HFF-Myc (cell line): ENCODE measurements at regions not wholly inside any gene's neighbourhood (a gene's known extent, or its start where the extent isn't known, plus 50 kb on each side); places are given as distances from the start of the nearest gene placed in this dataset.
A peak's percentile ranks its signal among the peaks of the same experiment; 100 is the strongest.

Experiments
- DNase-seq: peaks from one replicate; pipeline ENCODE4 v3.0.0-alpha.2; 2011; ENCODE audit warnings: low read depth; ENCODE audit errors: extremely low read depth
- H3K4me3 ChIP-seq: replicated peaks from 2 replicates; pipeline ENCODE4 v1.5.1; 2011; ENCODE audit warnings: low read depth, mild to moderate bottlenecking, control low read depth, low read length
- TF ChIP-seq, protein P1 (sequence below): IDR thresholded peaks from 2 replicates; pipeline ENCODE4 v1.5.1; 2012; ENCODE audit warnings: mild to moderate bottlenecking, low read depth, low read length, control low read depth; ENCODE audit errors: missing control alignments

DNA sequence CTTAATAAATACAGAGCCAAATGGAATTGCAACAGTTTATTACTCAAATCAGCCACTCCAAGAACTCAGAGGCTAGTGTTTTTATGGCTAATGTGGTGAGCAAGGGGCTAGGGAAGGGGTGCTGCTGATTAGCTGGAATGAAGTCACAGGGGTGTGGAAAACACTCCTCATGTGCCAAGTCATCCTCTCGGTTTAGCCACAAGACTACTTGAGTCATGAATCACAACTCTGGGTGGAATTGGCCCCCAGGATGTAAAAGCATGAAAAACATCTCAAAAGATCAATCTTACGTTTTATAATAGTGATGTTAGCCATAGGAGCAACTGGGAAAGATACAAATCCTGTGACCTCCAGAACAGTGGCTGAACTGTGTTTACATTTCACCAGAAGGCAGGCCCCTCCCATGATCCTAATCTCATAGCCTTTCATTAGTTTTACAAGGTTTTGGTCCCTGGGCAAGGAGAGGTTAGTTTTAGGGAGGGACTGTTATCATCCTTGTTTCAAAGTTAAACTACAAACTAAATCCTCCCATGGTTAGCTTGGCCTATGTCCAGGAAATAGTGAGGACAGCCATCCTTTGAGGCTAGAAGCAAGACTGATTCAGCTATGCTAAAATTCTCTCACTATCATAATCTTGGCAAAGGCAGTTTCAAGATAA, 2020.1 kb upstream of the PCDH20 start:
- TF ChIP-seq, protein P1, sequence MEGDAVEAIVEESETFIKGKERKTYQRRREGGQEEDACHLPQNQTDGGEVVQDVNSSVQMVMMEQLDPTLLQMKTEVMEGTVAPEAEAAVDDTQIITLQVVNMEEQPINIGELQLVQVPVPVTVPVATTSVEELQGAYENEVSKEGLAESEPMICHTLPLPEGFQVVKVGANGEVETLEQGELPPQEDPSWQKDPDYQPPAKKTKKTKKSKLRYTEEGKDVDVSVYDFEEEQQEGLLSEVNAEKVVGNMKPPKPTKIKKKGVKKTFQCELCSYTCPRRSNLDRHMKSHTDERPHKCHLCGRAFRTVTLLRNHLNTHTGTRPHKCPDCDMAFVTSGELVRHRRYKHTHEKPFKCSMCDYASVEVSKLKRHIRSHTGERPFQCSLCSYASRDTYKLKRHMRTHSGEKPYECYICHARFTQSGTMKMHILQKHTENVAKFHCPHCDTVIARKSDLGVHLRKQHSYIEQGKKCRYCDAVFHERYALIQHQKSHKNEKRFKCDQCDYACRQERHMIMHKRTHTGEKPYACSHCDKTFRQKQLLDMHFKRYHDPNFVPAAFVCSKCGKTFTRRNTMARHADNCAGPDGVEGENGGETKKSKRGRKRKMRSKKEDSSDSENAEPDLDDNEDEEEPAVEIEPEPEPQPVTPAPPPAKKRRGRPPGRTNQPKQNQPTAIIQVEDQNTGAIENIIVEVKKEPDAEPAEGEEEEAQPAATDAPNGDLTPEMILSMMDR = no peak
- no peak overlapping the region for H3K4me3 ChIP-seq
- peak; percentile 65 for DNase-seq

DNA sequence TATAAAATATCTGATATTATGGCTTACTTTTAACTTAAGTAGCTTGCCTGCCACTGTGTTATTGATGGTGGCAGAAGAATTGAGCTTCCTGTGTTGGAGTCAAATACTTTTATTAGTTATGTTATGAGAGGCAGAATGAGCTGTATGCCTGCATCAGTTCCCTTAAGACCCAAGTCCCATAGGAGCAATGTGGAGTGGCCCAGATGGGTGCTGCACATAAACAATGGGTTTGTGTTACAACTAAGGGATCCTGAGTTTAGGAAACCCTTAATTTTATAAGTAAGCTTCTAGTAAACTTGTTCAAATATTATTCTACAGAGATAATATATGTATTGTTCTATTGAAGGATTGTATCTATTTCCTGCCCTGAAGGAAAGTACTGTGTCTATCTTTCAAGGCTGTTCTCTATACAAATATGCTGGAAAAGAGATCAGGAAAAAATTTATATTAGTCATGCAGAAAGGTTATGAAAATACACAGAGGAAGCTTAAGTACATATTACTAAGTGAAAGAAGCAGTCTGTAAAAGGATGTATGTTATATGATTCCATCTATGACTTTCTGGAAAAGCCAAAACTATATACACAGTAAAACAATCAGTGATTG, 2018.0 kb upstream of the PCDH20 start:
- TF ChIP-seq, protein P1 = no peak
- DNase-seq = no peak
- no peak overlapping the region for H3K4me3 ChIP-seq

DNA sequence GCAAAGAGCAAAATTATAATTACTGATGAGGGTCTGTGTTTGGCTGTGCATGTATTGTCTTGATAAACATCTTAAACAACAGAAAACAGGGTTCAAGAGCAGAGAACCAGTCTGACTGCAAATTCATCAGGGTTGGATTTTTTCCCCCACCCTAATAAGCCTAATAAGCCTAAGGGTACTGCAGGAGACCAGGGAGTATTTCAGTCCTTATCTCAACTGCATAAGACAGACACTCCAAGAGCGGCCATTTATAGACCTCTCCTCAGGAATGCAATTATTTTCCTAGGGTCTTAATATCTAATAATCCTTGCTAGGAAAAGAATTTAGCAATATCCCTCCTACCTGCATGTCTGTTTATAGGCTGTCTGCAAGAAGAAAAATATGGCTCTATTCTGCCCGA, 2011.5 kb upstream of the PCDH20 start:
- H3K4me3 ChIP-seq = no peak overlapping the region
- TF ChIP-seq, protein P1 = no peak
- no peak for DNase-seq

DNA sequence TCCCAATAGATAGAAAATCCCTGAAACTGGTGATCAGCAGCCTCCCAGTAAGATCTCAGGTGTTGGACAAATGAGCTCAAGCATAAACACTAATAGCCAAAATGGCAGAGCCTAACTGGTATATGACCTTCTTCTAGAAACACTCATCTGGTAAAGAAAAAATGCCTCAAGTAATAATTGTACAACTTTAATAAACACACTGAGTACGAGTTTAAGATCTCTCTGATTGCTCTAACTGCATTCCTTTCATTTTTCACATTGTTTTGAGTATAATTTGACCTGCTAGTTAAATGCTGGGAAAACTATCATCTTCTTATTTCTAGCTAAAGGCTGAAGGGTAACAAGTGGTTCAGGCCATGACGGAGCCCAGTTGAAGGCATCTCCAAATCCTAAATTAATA, 2009.5 kb upstream of the PCDH20 start:
- DNase-seq = no peak
- TF ChIP-seq, protein P1 = no peak
- no peak overlapping the region for H3K4me3 ChIP-seq

DNA sequence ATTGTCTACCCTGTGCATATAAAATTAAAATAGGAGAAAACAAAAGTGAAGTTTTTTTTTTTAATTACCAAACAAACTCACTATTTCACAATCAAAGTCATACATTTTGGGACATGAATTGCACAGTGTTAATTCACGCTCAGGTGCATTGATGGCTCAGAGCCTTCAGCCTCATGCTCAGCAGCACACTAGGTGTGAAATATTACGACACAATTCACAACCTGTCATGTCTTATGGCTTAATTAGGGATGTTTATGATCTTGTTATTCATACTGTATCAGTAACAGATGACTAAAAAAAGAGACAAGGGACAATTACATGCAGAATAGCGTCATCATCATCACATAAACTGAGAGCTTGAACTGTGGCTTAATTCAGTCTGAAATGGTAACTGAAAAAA, 2005.5 kb upstream of the PCDH20 start:
- DNase-seq = no peak
- TF ChIP-seq, protein P1 = no peak
- no peak overlapping the region for H3K4me3 ChIP-seq

DNA sequence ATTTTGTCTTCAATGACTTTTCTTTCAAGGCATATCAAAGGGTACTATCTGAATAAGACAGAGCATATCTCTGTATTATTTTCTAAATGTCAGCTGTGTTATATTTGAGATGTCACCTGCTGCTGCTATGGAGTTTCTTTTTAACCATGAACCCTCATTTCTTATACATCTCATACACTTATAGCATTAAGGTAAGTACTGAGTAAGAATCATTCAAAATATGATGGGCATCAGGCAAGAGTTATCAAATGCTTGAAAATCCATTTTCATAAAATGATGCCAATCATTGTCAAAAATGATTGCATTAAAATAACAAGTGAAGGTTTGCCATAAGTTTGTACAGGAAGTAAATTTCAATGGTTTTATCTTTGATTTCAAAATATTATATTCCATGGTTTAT, 2005.0 kb upstream of the PCDH20 start:
- TF ChIP-seq, protein P1 = no peak
- no peak for DNase-seq
- H3K4me3 ChIP-seq = no peak overlapping the region
